ENCODE measurements at regions not wholly inside any gene's neighbourhood (a gene's known extent, or its start where the extent isn't known, plus 50 kb on each side); places are given as distances from the start of the nearest gene placed in this dataset.

DNA sequence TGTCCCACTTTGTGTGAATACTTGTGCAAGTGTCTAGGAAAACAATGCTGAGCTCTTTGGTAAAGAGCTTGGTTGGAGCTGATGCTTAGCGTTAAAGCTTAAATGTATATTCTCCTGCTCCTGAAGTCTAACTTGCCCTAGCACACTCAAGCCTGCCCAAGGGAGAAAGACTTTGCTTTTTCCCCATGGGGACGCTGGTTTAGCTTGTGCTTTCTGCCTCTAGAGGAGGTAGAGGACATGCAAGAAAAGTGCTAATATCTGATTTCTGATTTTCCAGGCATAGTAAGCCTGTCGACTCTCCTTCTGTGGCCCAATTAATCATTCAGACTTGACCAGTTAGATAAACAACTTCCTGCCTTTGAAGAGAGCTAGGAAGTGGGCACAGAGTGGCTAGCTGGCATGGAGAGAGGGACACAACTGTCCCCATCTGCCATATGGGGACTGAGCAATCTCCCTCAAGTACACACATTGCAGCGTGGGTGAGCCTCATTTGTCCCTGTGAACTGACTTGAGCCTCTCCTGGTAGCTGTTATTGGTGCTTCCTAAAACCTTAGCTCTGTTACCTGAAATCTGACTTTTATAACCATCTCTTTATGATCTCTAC lies 348.4 kb downstream of the BRINP1 start:
- TF ChIP-seq YY1 (IDR thresholded peaks at IDR 0.05; ENCODE audit: insufficient read depth, insufficient read length) (no peak), ZNF274 (IDR thresholded peaks at IDR 0.05; ENCODE audit: low read depth, low read length) (no peak), SUZ12 (IDR thresholded peaks at IDR 0.05; ENCODE audit: extremely low read depth, insufficient read depth, insufficient read length) (no peak)
